HAP-1 (cell line): ENCODE measurements at regions not wholly inside any gene's neighbourhood (a gene's known extent, or its start where the extent isn't known, plus 50 kb on each side); places are given as distances from the start of the nearest gene placed in this dataset.

Experiments
- DNase-seq, 2 experiments: peaks; one replicate each; pipeline ENCODE4 v3.0.0-alpha.2; 2016 to 2020; ENCODE audit warnings: low spot score in 2 of 2
- H3K27me3 ChIP-seq: fragments of 250-450 bp; sonication (Bioruptor Pico); 2 replicates; pipeline ENCODE4 v1.5.1; 2020; ENCODE audit warnings: low read depth, mild to moderate bottlenecking, moderate library complexity
- H3K36me3 ChIP-seq: fragments of 250-450 bp; sonication (Bioruptor Pico); replicated peaks from 2 replicates; pipeline ENCODE4 v1.5.1; 2020; ENCODE audit warnings: mild to moderate bottlenecking
- H3K4me1 ChIP-seq: fragments of 250-450 bp; sonication (Bioruptor Pico); 2 replicates; pipeline ENCODE4 v1.5.1; 2020; ENCODE audit warnings: mild to moderate bottlenecking
- H3K4me3 ChIP-seq: fragments of 250-450 bp; sonication (Bioruptor Pico); 2 replicates; pipeline ENCODE4 v1.5.1; 2020; ENCODE audit warnings: mild to moderate bottlenecking, moderate library complexity
- H3K9me3 ChIP-seq: fragments of 250-450 bp; sonication (Bioruptor Pico); 2 replicates; pipeline ENCODE4 v1.5.1; 2020; ENCODE audit warnings: mild to moderate bottlenecking, moderate library complexity
- in situ Hi-C: fragments of 300-500 bp; cut with MboI; formaldehyde crosslinking; loops from 3 replicates; pipeline ENCODE4 v1.14.3; 2020; ENCODE audit warnings: low sequenced_read_pairs, inconsistent platforms, mixed read lengths

DNA sequence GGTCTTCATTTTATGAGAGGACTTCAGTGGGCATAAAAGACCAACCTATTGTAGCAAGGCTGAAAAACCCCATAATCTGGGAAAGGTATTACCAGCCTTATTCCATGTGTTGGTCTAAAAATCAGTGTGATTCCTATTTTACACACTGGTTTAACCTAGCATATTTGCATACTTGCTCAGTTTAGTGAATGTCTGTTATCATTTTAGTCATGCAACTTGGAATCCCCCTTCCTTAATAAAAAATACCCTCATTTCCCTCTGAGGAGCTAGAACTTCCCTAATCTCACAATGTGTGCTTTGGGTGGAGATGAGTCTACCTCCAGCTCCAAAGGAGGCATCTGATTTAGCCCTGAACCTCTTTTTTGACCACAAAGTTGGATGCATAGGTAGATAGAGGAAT lies 312.8 kb upstream of the SORCS1 start:
- Histone ChIP-seq H3K9me3 (no peaks in the 10 kb centered on the region), H3K36me3 (no peaks in the 10 kb centered on the region), H3K27me3 (no peaks in the 10 kb centered on the region), H3K4me1 (no peaks in the 10 kb centered on the region), H3K4me3 (no peak overlapping the region)
- DNase-seq, result no peak
- in situ Hi-C loops, result no loop called here

DNA sequence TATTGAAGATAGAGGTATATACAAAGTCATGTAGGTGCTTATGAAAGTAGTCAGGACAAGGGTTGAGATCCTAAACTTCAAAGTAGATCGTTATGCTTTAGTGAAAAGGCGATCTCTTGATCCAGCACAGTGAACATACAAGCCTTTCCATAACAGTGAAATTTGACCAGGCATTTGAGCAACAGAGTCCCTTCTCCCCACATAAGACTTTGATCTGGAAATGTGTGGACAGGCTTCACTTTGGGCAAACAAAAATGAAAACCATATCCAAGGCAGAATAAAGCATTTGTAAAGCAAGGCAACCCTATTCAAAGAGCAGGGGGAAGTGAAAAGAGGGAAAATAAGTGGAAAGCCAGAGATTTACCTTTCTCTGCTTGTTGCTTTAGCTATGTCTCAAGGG lies 311.9 kb upstream of the SORCS1 start:
- no peaks in the 10 kb centered on the region for H3K4me1 ChIP-seq
- no peak for DNase-seq
- in situ Hi-C loops, result no loop called here
- H3K27me3 ChIP-seq, result no peaks in the 10 kb centered on the region
- no peak overlapping the region for H3K4me3 ChIP-seq
- no peaks in the 10 kb centered on the region for H3K9me3 ChIP-seq
- H3K36me3 ChIP-seq, result no peaks in the 10 kb centered on the region

DNA sequence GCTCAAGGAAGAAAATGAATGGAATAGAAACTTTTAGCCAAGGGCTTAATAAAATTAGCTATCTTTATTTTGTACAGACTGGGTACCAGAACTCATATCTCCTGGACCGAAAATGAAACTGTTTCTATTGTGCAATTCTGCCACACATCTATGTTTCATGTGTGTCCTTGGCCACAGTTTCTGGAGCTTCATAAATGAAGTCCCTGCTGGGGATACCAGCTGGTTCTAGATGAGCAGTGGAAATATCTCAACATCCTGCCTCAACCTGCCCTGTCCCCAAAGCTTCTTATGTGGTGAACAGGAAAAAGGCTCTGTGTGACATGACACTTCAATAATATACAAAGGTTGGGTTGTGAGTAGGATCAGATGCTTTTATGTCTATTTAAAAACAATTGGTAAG lies 310.1 kb upstream of the SORCS1 start:
- in situ Hi-C loops, result no loop called here
- H3K27me3 ChIP-seq, result no peaks in the 10 kb centered on the region
- H3K4me3 ChIP-seq, result no peak overlapping the region
- no peaks in the 10 kb centered on the region for H3K4me1 ChIP-seq
- no peaks in the 10 kb centered on the region for H3K36me3 ChIP-seq
- no peak for DNase-seq
- no peaks in the 10 kb centered on the region for H3K9me3 ChIP-seq

GRCh38 chr10:107473225-107473624 lies 308.7 kb upstream of the SORCS1 start:
- in situ Hi-C loops, result no loop called here

GRCh38 chr10:107471911-107472310 lies 307.4 kb upstream of the SORCS1 start:
- no peaks in the 10 kb centered on the region for H3K9me3 ChIP-seq
- in situ Hi-C loops, result no loop called here
- H3K36me3 ChIP-seq, result no peaks in the 10 kb centered on the region
- H3K27me3 ChIP-seq, result no peaks in the 10 kb centered on the region
- no peak overlapping the region for H3K4me3 ChIP-seq
- no peaks in the 10 kb centered on the region for H3K4me1 ChIP-seq
- DNase-seq, result no peak

More at GRCh38 chr10:107473225-107473624, 308.7 kb upstream of the SORCS1 start:
- no peak for DNase-seq
- Histone ChIP-seq H3K9me3 (no peaks in the 10 kb centered on the region), H3K4me1 (no peaks in the 10 kb centered on the region), H3K36me3 (no peaks in the 10 kb centered on the region), H3K4me3 (no peak overlapping the region), H3K27me3 (no peaks in the 10 kb centered on the region)

DNA sequence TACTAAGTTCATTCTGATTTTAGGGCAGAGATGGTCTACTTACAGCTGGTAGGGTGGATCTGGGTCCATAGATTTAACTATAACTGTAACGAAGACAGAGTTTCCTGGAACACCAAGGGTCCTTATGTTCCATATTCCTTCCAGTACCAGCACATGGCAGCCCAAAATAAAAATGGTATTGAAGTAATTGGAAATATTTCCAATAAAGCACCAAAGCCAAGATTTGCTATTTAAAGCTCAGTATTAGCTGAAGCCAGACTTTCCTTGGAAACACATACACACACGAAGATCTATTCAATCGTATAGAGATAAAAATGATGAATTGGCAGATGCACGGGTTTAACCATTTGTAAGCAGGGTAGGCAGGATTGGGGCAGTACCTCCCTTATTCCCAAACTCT lies 289.1 kb upstream of the SORCS1 start:
- in situ Hi-C loops, result no loop called here
- Histone ChIP-seq H3K4me3 (no peak overlapping the region), H3K9me3 (no peaks in the 10 kb centered on the region), H3K36me3 (no peaks in the 10 kb centered on the region), H3K27me3 (no peaks in the 10 kb centered on the region; the same call in 1 of the 2 replicates), H3K4me1 (no peaks in the 10 kb centered on the region)
- DNase-seq, result no peak

DNA sequence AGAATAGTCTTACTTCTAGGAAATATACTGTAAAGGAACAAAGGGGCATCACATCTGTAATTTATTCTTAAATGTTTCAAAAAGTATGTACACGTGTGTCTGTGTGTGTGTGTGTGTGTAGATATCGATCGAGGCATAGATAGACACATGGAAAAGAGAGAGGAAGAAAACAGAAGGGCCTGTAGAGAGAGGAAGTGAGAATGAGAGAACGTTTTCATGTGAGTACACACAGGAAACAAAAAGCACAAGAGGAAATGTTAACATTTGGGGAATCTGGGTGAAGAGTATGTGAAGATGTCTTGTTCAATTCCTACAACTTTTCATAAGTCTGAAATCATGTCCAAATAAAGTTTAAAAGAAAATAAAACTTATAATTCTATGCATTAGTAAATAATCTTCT lies 286.5 kb upstream of the SORCS1 start:
- Histone ChIP-seq H3K27me3 (no peaks in the 10 kb centered on the region; the same call in 1 of the 2 replicates), H3K9me3 (no peaks in the 10 kb centered on the region), H3K4me3 (no peak overlapping the region), H3K4me1 (no peaks in the 10 kb centered on the region), H3K36me3 (no peaks in the 10 kb centered on the region)
- DNase-seq, result no peak
- in situ Hi-C loops, result no loop called here

GRCh38 chr10:107450056-107450455 lies 285.6 kb upstream of the SORCS1 start:
- Histone ChIP-seq H3K9me3 (no peaks in the 10 kb centered on the region), H3K4me3 (no peak overlapping the region), H3K4me1 (no peaks in the 10 kb centered on the region), H3K36me3 (no peaks in the 10 kb centered on the region), H3K27me3 (no peaks in the 10 kb centered on the region; the same call in 1 of the 2 replicates)
- in situ Hi-C loops, result no loop called here
- DNase-seq, result no peak

GRCh38 chr10:107444443-107444842 lies 279.9 kb upstream of the SORCS1 start:
- Histone ChIP-seq H3K27me3 (no peaks in the 10 kb centered on the region), H3K4me1 (no peaks in the 10 kb centered on the region), H3K9me3 (no peaks in the 10 kb centered on the region), H3K36me3 (no peaks in the 10 kb centered on the region), H3K4me3 (no peak overlapping the region)
- in situ Hi-C loops, result no loop called here
- no peak for DNase-seq

GRCh38 chr10:107443813-107444212 lies 279.3 kb upstream of the SORCS1 start:
- H3K27me3 ChIP-seq, result no peaks in the 10 kb centered on the region
- H3K4me1 ChIP-seq, result no peaks in the 10 kb centered on the region
- H3K4me3 ChIP-seq, result no peak overlapping the region
- no peaks in the 10 kb centered on the region for H3K36me3 ChIP-seq
- in situ Hi-C loops, result no loop called here
- DNase-seq, result no peak
- no peaks in the 10 kb centered on the region for H3K9me3 ChIP-seq

DNA sequence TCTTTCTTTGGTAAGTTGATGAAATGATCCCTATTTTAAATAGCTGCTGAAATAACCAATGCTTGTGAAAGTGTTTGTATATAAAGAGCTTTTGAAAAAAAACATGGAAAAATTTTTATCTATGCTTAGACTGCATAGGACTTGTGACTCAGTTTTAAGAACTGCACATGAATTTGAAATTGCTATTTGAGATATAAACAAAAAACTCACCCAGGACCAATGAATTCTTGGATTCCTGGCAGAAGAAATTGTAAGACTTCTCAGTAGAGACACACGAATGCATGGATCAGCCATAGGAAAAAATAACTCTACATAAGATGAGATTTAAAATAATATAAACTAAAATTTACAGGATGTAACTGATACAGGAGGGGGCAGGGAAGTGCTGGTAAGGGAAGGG lies 278.8 kb upstream of the SORCS1 start:
- DNase-seq, result no peak
- H3K27me3 ChIP-seq, result no peaks in the 10 kb centered on the region
- in situ Hi-C loops, result no loop called here
- H3K4me3 ChIP-seq, result no peak overlapping the region
- H3K36me3 ChIP-seq, result no peaks in the 10 kb centered on the region
- H3K4me1 ChIP-seq, result no peaks in the 10 kb centered on the region
- H3K9me3 ChIP-seq, result no peaks in the 10 kb centered on the region

DNA sequence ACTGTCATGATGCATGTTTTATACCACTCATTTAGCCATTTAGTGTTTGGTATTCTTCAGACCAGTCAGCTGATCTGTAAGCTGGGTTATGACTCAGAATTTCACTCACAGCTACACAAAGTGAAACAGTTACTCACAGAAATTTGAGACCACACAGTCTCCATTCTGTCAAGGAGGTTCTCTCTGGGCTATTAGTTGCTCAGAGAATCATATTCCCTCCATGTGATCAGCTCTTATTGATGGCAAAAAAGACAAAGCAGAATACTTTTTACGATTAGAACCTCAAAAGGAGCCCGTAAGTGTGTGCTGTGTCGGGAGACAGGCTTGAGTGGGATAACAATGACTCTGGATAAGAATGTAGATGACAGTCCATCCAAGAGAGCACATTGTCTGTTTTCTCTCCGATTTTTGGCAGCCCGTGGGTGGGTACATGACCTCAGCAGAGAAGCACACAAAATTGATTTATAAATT lies 277.6 kb upstream of the SORCS1 start:
- Histone ChIP-seq H3K27me3 (no peaks in the 10 kb centered on the region), H3K9me3 (no peaks in the 10 kb centered on the region)

DNA sequence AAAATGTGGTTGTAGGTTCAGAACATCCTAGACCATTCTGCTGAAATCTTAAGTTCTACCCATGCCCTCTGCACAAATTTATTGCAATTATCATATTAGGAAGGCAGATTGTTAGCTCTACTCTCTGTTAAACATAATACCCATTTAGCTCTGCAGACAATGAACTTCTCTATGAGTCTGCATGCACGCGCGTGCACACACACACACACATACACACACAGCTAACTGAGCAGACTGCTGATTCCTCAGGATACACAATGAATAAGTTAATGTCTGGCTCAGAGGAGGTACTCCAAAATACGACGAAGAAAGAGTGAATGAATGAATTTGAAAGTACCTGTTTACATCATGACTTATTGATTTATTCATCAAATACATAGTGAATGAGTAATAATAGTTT lies 276.2 kb upstream of the SORCS1 start:
- Histone ChIP-seq H3K4me3 (no peak overlapping the region), H3K36me3 (no peaks in the 10 kb centered on the region), H3K4me1 (no peaks in the 10 kb centered on the region), H3K27me3 (no peaks in the 10 kb centered on the region), H3K9me3 (no peaks in the 10 kb centered on the region)
- no peak for DNase-seq
- in situ Hi-C loops, result no loop called here

More for the DNA sequence above, 277.6 kb upstream of the SORCS1 start:
- in situ Hi-C loops, result no loop called here
- Histone ChIP-seq H3K4me1 (no peaks in the 10 kb centered on the region), H3K36me3 (no peaks in the 10 kb centered on the region), H3K4me3 (no peak overlapping the region)
- DNase-seq, result no peak

DNA sequence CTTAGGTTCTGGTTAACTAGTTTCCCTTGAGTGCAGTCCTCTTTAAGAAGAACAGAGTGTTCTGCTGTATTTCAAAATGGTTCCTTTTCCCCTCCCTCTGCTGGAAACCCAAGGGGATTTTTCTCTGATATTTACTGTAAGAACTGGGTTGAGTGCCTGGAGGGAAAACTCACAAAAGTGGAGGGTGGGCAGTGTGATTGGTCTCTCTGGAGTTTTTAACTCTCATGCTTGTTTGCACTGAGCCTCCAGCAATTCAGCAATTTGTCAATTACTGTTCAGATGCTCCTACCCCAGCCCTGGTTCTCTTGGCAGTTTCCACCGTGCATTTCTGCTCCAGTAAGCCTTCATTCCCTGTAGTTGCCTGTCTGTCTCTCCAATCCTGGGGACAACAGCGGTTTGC lies 273.4 kb upstream of the SORCS1 start:
- Histone ChIP-seq H3K9me3 (no peaks in the 10 kb centered on the region), H3K4me3 (no peak overlapping the region), H3K36me3 (no peaks in the 10 kb centered on the region), H3K4me1 (no peaks in the 10 kb centered on the region), H3K27me3 (no peaks in the 10 kb centered on the region)
- in situ Hi-C loops, result no loop called here
- no peak for DNase-seq

GRCh38 chr10:107436568-107436967 lies 272.1 kb upstream of the SORCS1 start:
- Histone ChIP-seq H3K9me3 (no peaks in the 10 kb centered on the region), H3K36me3 (no peaks in the 10 kb centered on the region), H3K4me3 (no peak overlapping the region), H3K4me1 (no peaks in the 10 kb centered on the region), H3K27me3 (no peaks in the 10 kb centered on the region)
- DNase-seq, result no peak
- in situ Hi-C loops, result no loop called here
